Bronchial epithelial cell (primary cell): ENCODE measurements at regions not wholly inside any gene's neighbourhood (a gene's known extent, or its start where the extent isn't known, plus 50 kb on each side); places are given as distances from the start of the nearest gene placed in this dataset.

Experiments used
- DNase-seq: peaks from one replicate; pipeline ENCODE4 v3.0.0-alpha.2; 2010; ENCODE audit warnings: low read depth
- FAIRE-seq: peaks from 2 replicates; lab custom pipeline; 2011; peaks lifted over from hg19 to GRCh38; lab: Jason Lieb, UNC
- H3K27me3 ChIP-seq: 2 replicates; pipeline ENCODE4 v1.5.1; 2011; ENCODE audit warnings: low read length; ENCODE audit not compliant: control insufficient read depth, insufficient read depth
- H3K36me3 ChIP-seq: 2 replicates; pipeline ENCODE4 v1.5.1; 2011; ENCODE audit warnings: low read length; ENCODE audit not compliant: control insufficient read depth, insufficient read depth
- H3K4me3 ChIP-seq: 2 replicates; pipeline ENCODE4 v1.5.1; 2011; ENCODE audit warnings: mild to moderate bottlenecking, low read depth, low read length, control low read depth
- CTCF ChIP-seq: IDR thresholded peaks from 2 replicates; pipeline ENCODE4 v1.5.1; 2011; ENCODE audit warnings: mild to moderate bottlenecking, moderate library complexity, low read length, control low read depth, inconsistent platforms; ENCODE audit not compliant: insufficient read depth, severe bottlenecking

GRCh38 chr7:28351450-28351849, 60.9 kb upstream of the CREB5 start:
- no peak overlapping the region for H3K4me3 ChIP-seq
- TF ChIP-seq CTCF, result no peak
- no peaks in the 10 kb centered on the region for H3K27me3 ChIP-seq
- H3K36me3 ChIP-seq, result no peaks in the 10 kb centered on the region
- no peak for FAIRE-seq
- no peak for DNase-seq

GRCh38 chr7:28354601-28355402, 57.5 kb upstream of the CREB5 start:
- DNase-seq (peak; percentile 99), FAIRE-seq (peak; percentile 88)

GRCh38 chr7:28355635-28356319, 56.5 kb upstream of the CREB5 start:
- DNase-seq, result no peak
- no peak for FAIRE-seq

More at GRCh38 chr7:28354601-28355402, 57.5 kb upstream of the CREB5 start:
- Histone ChIP-seq H3K36me3 (no peaks in the 10 kb centered on the region), H3K4me3 (no peak overlapping the region), H3K27me3 (no peaks in the 10 kb centered on the region)
- TF ChIP-seq CTCF, result no peak

GRCh38 chr7:28356619-28357018, 55.7 kb upstream of the CREB5 start:
- no peak for FAIRE-seq

More at GRCh38 chr7:28355635-28356319, 56.5 kb upstream of the CREB5 start:
- no peaks in the 10 kb centered on the region for H3K36me3 ChIP-seq
- no peak overlapping the region for H3K4me3 ChIP-seq
- TF ChIP-seq CTCF, result no peak
- no peaks in the 10 kb centered on the region for H3K27me3 ChIP-seq

GRCh38 chr7:28358423-28358868, 53.9 kb upstream of the CREB5 start:
- TF ChIP-seq CTCF, result no peak
- Histone ChIP-seq H3K27me3 (no peaks in the 10 kb centered on the region), H3K36me3 (no peaks in the 10 kb centered on the region), H3K4me3 (no peak overlapping the region)
- FAIRE-seq (peak; percentile 50), DNase-seq (peak; percentile 95)

More at GRCh38 chr7:28356619-28357018, 55.7 kb upstream of the CREB5 start:
- no peak for TF ChIP-seq CTCF
- DNase-seq, result no peak
- H3K27me3 ChIP-seq, result no peaks in the 10 kb centered on the region
- H3K36me3 ChIP-seq, result no peaks in the 10 kb centered on the region
- no peak overlapping the region for H3K4me3 ChIP-seq
